HEK293 (cell line): ENCODE measurements at regions not wholly inside any gene's neighbourhood (a gene's known extent, or its start where the extent isn't known, plus 50 kb on each side); places are given as distances from the start of the nearest gene placed in this dataset.

Experiments
- CTCF ChIA-PET: fragments of 350-600 bp; formaldehyde crosslinking; extraction: SDS; loops from one replicate; lab custom pipeline; 2021; ENCODE audit warnings: antibody characterized with exemption; lab: Yijun Ruan, JAX
- POLR2A ChIA-PET: fragments of 300-600 bp; formaldehyde crosslinking; extraction: SDS; loops from one replicate; lab custom pipeline; 2020; ENCODE audit warnings: antibody characterized with exemption, inconsistent platforms; lab: Yijun Ruan, JAX
- H3K27ac ChIP-seq: fragments of 200-500 bp; sonication (Bioruptor generic); 2 replicates; pipeline ENCODE4 v1.5.1; 2014; ENCODE audit warnings: low read depth, low read length, control low read depth, inconsistent platforms; ENCODE audit errors: extremely low read depth
- H3K36me3 ChIP-seq, 2 experiments: fragments of 200-500 bp in 1 of 2; sonication (Bioruptor generic) in 1 of 2; 1 replicate in 1 of 2; 2 replicates in 1 of 2; pipeline ENCODE4 v1.5.1; 2014 to 2017; ENCODE audit warnings: inconsistent platforms in 2 of 2, low read length in 2 of 2; ENCODE audit not compliant: control insufficient read depth in 2 of 2, insufficient read depth in 1 of 2
- H3K4me1 ChIP-seq: fragments of 200-500 bp; sonication (Bioruptor generic); 2 replicates; pipeline ENCODE4 v1.5.1; 2014; ENCODE audit warnings: mild to moderate bottlenecking, low read length, inconsistent platforms; ENCODE audit not compliant: control insufficient read depth, insufficient read depth
- H3K4me3 ChIP-seq: 2 replicates; pipeline ENCODE4 v1.5.1; 2011; ENCODE audit warnings: low read depth, mild to moderate bottlenecking, control low read depth, low read length, moderate library complexity
- H3K9me3 ChIP-seq: fragments of 200-500 bp; sonication (Bioruptor generic); 2 replicates; pipeline ENCODE4 v1.5.1; 2014; ENCODE audit warnings: low read depth, low read length, inconsistent platforms; ENCODE audit not compliant: control insufficient read depth, insufficient read depth
- GLI4 ChIP-seq: fragments of 450-650 bp; formaldehyde crosslinking; IDR thresholded peaks from 2 replicates; pipeline ENCODE4 v1.5.1; 2016; ENCODE audit warnings: missing biosample characterization, missing genetic modification characterization
- GLIS1 ChIP-seq: fragments of 450-650 bp; formaldehyde crosslinking; IDR thresholded peaks from 2 replicates; pipeline ENCODE4 v1.5.1; 2016; ENCODE audit warnings: missing biosample characterization, missing genetic modification characterization
- KLF7 ChIP-seq: fragments of 450-650 bp; formaldehyde crosslinking; IDR thresholded peaks from 2 replicates; pipeline ENCODE4 v1.5.1; 2016; ENCODE audit warnings: missing biosample characterization, missing genetic modification characterization, borderline replicate concordance
- MEIS1 ChIP-seq: sonication (generic); formaldehyde crosslinking; IDR thresholded peaks from 2 replicates; pipeline ENCODE4 v1.8.1; 2022; ENCODE audit warnings: missing genetic modification reagents, mild to moderate bottlenecking, borderline replicate concordance
- PRDM4 ChIP-seq: fragments of 450-650 bp; formaldehyde crosslinking; IDR thresholded peaks from 2 replicates; pipeline ENCODE4 v1.5.1; 2017; ENCODE audit warnings: missing biosample characterization, missing genetic modification characterization
- SP3 ChIP-seq: fragments of 450-650 bp; formaldehyde crosslinking; IDR thresholded peaks from 2 replicates; pipeline ENCODE4 v1.5.1; 2016; ENCODE audit warnings: missing biosample characterization, missing genetic modification characterization
- YY1 ChIP-seq: fragments of 450-650 bp; formaldehyde crosslinking; IDR thresholded peaks from 2 replicates; pipeline ENCODE4 v1.5.1; 2018; ENCODE audit warnings: missing biosample characterization, missing genetic modification characterization
- ZBTB17 ChIP-seq: fragments of 450-650 bp; formaldehyde crosslinking; IDR thresholded peaks from 2 replicates; pipeline ENCODE4 v1.5.1; 2016; ENCODE audit warnings: missing biosample characterization, missing genetic modification characterization
- ZBTB21 ChIP-seq: fragments of 450-650 bp; formaldehyde crosslinking; IDR thresholded peaks from 2 replicates; pipeline ENCODE4 v1.5.1; 2017; ENCODE audit warnings: missing biosample characterization, missing genetic modification characterization
- ZEB2 ChIP-seq: fragments of 450-650 bp; formaldehyde crosslinking; IDR thresholded peaks from 2 replicates; pipeline ENCODE4 v1.5.1; 2016; ENCODE audit warnings: missing biosample characterization, missing genetic modification characterization
- ZFP41 ChIP-seq: fragments of 450-650 bp; formaldehyde crosslinking; IDR thresholded peaks from 2 replicates; pipeline ENCODE4 v1.5.1; 2016; ENCODE audit warnings: missing biosample characterization, missing genetic modification characterization, borderline replicate concordance
- ZIC2 ChIP-seq: fragments of 450-650 bp; formaldehyde crosslinking; IDR thresholded peaks from 2 replicates; pipeline ENCODE4 v1.5.1; 2016; ENCODE audit warnings: missing biosample characterization, missing genetic modification characterization
- ZNF140 ChIP-seq: fragments of 450-650 bp; formaldehyde crosslinking; IDR thresholded peaks from 2 replicates; pipeline ENCODE4 v1.5.1; 2016; ENCODE audit warnings: missing biosample characterization, missing genetic modification characterization
- ZNF155 ChIP-seq: fragments of 450-650 bp; formaldehyde crosslinking; IDR thresholded peaks from 2 replicates; pipeline ENCODE4 v1.5.1; 2016; ENCODE audit warnings: missing biosample characterization, missing genetic modification characterization
- ZNF157 ChIP-seq: fragments of 450-650 bp; formaldehyde crosslinking; IDR thresholded peaks from 2 replicates; pipeline ENCODE4 v1.5.1; 2016; ENCODE audit warnings: missing biosample characterization, missing genetic modification characterization
- ZNF239 ChIP-seq: fragments of 450-650 bp; formaldehyde crosslinking; IDR thresholded peaks from 2 replicates; pipeline ENCODE4 v1.5.1; 2016; ENCODE audit warnings: missing biosample characterization, missing genetic modification characterization
- ZNF248 ChIP-seq: fragments of 450-650 bp; formaldehyde crosslinking; IDR thresholded peaks from 2 replicates; pipeline ENCODE4 v1.5.1; 2017; ENCODE audit warnings: missing biosample characterization, missing genetic modification characterization
- ZNF266 ChIP-seq: fragments of 450-650 bp; formaldehyde crosslinking; IDR thresholded peaks from 2 replicates; pipeline ENCODE4 v1.5.1; 2016; ENCODE audit warnings: missing biosample characterization, missing genetic modification characterization, low read depth
- ZNF280C ChIP-seq: fragments of 450-650 bp; formaldehyde crosslinking; IDR thresholded peaks from 2 replicates; pipeline ENCODE4 v1.5.1; 2016; ENCODE audit warnings: missing biosample characterization, missing genetic modification characterization
- ZNF311 ChIP-seq: fragments of 450-650 bp; formaldehyde crosslinking; IDR thresholded peaks from 2 replicates; pipeline ENCODE4 v1.5.1; 2017; ENCODE audit warnings: missing biosample characterization, missing genetic modification characterization, borderline replicate concordance
- ZNF341 ChIP-seq: fragments of 450-650 bp; formaldehyde crosslinking; IDR thresholded peaks from 2 replicates; pipeline ENCODE4; 2016; ENCODE audit warnings: low read depth, missing biosample characterization, missing genetic modification characterization
- ZNF37A ChIP-seq: fragments of 450-650 bp; IDR thresholded peaks from 2 replicates; pipeline ENCODE4 v1.5.1; 2018; ENCODE audit warnings: missing biosample characterization, missing genetic modification characterization
- ZNF391 ChIP-seq: fragments of 450-650 bp; formaldehyde crosslinking; IDR thresholded peaks from 2 replicates; pipeline ENCODE4 v1.5.1; 2016; ENCODE audit warnings: low read depth, missing biosample characterization, missing genetic modification characterization, borderline replicate concordance
- ZNF580 ChIP-seq: fragments of 450-650 bp; formaldehyde crosslinking; IDR thresholded peaks from 2 replicates; pipeline ENCODE4 v1.5.1; 2016; ENCODE audit warnings: missing biosample characterization, missing genetic modification characterization
- ZNF777 ChIP-seq: fragments of 450-650 bp; formaldehyde crosslinking; IDR thresholded peaks from 2 replicates; pipeline ENCODE4 v1.5.1; 2017; ENCODE audit warnings: missing biosample characterization, missing genetic modification characterization, borderline replicate concordance

- Histone ChIP-seq H3K9me3 (no peaks in the 10 kb centered on the region), H3K27ac (no peak overlapping the region), H3K4me3 (no peak overlapping the region), H3K4me1 (no peaks in the 10 kb centered on the region), H3K36me3 (no peaks in the 10 kb centered on the region)
- ChIA-PET CTCF (no interaction called here), POLR2A (no interaction called here)
- TF ChIP-seq PRDM4: no peak
- TF ChIP-seq ZNF266 (tag by site-specific recombination): no peak
- TF ChIP-seq ZNF37A (tag by site-specific recombination): no peak
- no peak for TF ChIP-seq SP3
- no peak for TF ChIP-seq ZNF157 (tag by site-specific recombination)
- no peak for TF ChIP-seq KLF7 (tag by site-specific recombination)
- TF ChIP-seq ZFP41: no peak
- TF ChIP-seq GLIS1 (tag by site-specific recombination): no peak
- TF ChIP-seq ZNF140: no peak
- no peak for TF ChIP-seq ZNF239 (tag by site-specific recombination)
- no peak for TF ChIP-seq YY1 (tag by site-specific recombination)
- TF ChIP-seq ZNF341: no peak
- TF ChIP-seq ZNF311 (tag by site-specific recombination): no peak
Observed at GRCh38 chr12:73225371-73225937, 953.3 kb downstream of the TRHDE start.

GRCh38 chr12:73225941-73226340 lies 953.8 kb downstream of the TRHDE start:
- H3K27ac ChIP-seq: no peak overlapping the region
- ChIA-PET POLR2A (no interaction called here), CTCF (no interaction called here)
- H3K4me1 ChIP-seq: no peaks in the 10 kb centered on the region
- no peak overlapping the region for H3K4me3 ChIP-seq
- TF ChIP-seq GLI4 (tag by site-specific recombination) (no peak), ZNF280C (tag by site-specific recombination) (no peak), ZEB2 (tag by site-specific recombination) (no peak), ZNF391 (no peak), ZNF580 (tag by site-specific recombination) (no peak), ZNF155 (no peak), ZIC2 (tag by site-specific recombination) (no peak), ZBTB21 (tag by site-specific recombination) (no peak), ZNF777 (tag by site-specific recombination) (no peak), ZNF157 (tag by site-specific recombination) (no peak), MEIS1 (no peak), ZNF248 (tag by site-specific recombination) (no peak), ZBTB17 (tag by site-specific recombination) (no peak)
- no peaks in the 10 kb centered on the region for H3K9me3 ChIP-seq
- no peaks in the 10 kb centered on the region for H3K36me3 ChIP-seq
